ENCODE measurements at regions not wholly inside any gene's neighbourhood (a gene's known extent, or its start where the extent isn't known, plus 50 kb on each side); places are given as distances from the start of the nearest gene placed in this dataset.

DNA sequence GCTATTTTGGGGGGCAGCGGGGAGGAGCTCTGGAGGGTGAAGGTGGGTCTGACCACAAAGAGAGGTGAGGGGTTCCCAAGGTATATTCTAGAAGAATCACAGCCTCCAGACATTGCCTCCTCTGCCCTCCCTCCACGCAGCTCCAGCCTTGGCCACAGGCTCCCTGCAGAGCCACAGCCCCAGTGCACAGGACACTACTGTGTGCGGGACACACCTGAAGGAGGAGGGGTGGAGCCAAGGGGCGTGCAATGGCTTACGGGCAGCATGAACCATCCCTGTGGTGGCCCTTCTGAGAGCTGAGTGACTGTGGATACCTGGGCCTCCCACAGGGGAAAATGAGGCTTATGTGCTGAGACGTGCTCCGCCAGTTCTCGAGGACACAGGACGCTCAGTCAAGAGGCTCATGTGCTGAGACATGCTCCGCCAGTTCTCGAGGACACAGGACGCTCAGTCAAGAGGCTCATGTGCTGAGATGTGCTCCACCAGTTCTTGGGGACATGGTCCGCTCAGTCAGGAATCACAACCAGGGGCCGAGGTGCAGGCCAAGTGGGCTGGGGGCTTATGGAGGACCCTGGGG lies 417.3 kb downstream of the SHANK2 start:
- DNase-seq: no peak

DNA sequence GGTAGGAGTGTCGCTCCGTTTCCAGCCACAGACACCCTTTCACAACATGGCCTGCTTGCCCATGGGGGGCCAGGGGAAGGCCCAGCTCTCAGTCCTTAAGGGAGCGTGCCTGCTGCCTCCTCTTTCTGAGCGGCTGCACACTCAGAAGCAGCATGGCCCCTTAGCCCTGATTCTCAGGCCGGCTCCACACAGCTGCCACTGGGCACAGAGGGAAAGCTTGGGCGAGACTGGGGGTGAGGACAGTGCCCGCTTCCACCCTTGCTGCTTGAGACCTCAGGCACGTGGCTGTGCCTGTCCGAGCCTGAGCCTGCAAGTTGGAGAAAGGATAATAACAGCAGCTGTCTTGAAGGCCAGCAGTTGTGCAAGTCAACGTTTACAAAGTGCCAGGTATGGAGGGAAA lies 416.3 kb downstream of the SHANK2 start:
- no peak for DNase-seq

DNA sequence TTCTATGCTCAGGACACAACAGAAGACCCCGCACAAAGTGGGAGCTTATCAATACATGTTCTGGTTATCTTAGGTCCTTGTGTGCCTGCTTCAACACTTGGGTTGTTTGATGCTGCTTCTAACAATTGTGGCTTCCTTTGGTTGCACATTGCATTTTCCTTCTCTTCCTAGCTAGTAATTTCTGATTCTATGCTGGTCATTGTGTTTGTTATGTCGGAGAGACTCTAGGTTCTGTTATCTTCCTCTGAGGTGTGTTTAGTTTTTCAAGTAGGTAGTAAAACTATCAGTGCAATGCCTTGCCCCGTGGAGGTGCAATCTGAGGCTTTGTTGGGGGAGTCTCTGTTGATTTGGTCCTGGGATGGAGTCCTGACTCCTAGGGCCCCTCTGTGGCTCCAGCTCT lies 414.2 kb downstream of the SHANK2 start:
- no peak for DNase-seq

DNA sequence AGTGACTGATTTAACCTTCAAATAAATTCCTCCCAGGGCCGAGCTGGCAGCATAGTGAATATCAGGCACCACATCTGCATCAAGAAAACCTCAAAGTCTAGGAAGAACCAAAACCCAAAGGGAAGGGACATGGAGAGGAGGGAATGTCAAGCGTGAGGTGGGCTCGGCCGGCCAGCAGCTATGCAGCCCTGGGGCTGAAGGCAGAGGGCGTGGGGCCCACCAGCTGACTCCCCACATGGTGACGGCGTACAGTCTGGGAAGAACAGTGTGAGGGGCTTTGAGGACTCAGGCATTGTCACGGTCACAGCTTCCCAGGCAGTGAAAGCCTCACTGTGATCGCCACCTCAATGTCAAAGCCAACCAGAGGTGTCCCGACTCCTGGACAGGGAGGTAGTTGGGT lies 412.5 kb downstream of the SHANK2 start:
- no peak for DNase-seq

DNA sequence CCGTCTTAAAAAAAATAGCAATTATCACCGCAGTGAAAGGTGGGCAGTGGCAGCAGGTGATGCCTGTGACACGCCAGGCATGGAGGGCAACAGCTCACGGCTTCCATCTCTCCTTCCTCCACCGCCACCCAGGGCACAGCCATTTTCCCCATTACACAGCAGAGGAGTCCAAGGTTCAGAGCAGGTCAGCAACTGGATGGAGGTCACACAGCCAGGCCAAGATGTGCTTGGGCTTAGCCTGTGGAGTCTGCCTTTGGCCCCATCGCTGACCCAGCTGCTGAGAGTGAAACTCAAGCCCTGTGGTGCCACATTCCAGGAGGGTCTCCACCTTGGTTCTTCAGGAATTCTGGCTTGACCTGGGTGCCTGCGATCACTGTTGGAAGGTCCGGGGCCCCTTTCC lies 411.1 kb downstream of the SHANK2 start:
- no peak for DNase-seq

DNA sequence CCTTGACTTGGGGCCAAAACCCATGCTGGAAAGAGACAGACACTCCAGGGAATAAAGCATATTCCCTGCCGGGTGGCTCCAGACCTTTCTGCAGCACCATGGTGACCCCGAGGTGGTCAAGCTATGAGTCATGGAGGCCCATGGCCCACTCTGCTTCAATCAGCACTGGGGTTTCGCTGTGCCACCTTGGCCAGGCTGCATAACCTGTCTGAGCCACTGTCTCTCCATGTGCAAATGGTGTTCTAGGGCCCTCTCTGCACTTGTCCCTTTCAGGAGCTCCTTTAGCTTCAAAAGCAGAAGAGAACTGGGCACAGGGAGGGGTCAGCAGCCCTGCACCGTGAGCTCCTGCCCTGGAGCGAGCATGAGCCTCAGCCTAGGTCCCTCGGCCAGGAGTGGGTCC lies 410.1 kb downstream of the SHANK2 start:
- no peak for DNase-seq

DNA sequence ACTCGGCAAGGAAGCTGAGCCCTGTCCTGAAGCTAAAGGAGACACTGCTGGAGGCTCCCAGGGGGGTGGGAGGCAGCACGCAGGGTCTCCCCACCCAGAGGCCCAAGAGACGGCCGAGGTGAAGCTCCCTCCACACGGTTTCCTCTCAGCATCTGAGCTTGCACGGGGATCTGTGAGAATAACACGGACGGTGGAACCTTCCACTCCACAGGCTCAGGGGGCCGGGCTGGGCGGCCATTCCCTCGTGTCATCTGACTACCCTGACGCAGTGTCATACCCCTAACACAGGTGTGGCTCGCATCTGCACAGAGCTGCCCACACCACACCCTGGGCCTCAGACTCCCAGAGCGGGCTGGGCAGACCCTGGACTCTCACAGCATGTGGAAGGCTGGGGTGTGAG lies 409.7 kb downstream of the SHANK2 start:
- DNase-seq: no peak

DNA sequence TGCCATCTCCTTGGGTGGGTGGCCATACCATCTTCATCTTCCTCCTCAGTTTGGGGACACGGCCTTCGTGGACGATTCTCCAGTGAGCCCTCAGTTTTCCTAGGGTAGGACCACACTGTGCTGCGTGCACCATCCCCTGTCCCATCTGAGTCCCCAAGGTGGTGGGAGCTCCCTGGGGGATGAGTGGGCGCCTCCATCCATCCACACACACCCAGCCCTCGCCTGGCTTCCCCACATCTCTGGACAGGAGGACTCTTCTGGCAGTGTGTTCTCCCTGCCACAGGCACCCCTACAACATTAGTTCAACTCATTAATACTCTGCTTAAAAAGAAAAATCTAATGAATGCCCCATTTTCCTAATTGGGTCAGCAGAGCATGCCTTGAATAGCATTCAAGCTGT lies 408.5 kb downstream of the SHANK2 start:
- DNase-seq: no peak

DNA sequence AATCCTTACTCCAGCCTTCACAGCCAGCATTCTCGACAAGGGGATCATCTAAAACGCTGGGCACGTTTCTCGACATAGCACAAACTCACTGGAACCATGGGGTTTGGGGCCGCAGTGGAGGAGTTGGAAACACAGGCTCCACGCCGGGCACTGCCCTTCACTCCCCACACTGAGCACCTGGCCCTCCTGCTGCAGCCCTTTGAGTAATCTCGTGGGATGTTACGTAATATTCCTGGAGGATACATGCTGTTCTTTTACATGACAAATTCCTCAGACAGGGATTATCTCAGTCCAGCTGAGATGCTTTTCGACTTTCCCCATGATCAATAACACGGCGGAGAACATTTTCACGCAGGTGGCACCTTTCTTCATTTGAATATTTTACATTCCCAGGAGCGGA lies 408.0 kb downstream of the SHANK2 start:
- DNase-seq: no peak

DNA sequence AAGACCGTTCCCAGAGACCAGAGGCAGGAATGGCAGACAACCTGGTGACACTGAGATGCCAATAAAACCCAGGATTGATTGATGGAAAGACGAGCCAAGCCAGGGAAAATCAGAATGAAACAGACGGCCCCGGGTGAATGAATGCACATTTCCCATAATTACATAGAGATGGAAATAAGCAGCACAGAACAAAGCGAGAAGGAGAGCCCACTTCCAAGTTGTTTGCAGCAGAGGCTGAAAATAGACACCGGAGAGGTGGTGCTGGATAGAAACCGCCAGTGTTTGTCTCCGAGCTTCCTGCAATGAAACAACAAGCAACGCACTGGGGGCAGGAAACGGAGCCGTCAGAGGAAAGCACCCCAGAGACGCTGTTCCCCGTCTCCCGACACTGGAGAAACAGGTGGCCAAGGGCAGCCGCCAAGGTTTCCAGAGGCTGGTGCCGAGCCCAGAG lies 406.8 kb downstream of the SHANK2 start:
- no peak for DNase-seq

DNA sequence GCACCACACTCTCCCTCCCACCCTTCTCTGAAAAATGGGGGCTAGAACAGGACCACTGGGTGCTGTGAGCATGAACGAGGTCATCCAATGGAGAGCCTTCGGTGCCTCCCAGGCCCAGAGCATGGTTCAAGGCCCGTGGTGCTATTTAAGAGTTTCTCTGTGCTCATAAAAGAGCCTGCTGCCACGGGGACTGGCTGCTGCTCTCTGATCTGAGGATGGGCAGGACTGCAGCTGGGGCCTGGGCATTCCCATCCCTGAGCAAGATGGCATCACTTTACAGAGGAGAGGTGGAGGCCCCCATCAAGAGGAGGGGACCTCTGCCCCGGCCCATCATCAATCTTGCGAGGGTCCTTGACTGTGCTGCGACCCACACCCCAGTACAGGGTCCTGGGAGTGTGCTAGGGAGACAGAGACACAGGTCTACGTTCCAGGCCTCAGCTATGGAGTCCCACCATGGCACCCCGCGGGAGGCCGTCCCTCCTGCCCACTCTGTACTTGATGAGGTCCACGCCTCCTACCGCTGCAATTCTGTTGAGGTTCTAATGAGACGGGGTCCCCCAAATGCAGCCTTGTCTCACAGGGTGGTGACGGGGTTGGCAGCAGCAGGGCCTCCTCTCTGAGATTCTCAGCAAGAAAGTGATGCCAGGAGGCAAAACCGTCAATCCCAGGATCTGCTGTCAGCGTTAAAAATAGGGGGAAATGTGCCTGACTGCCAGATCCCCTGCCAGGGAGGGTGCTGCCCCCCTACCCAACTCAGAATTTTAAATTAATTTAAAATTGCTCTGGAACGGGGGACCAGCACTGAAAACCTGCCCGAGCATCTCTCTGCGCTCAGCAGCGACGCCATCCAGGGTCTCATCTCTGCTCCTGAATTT lies 405.4 kb downstream of the SHANK2 start:
- no peak for DNase-seq

DNA sequence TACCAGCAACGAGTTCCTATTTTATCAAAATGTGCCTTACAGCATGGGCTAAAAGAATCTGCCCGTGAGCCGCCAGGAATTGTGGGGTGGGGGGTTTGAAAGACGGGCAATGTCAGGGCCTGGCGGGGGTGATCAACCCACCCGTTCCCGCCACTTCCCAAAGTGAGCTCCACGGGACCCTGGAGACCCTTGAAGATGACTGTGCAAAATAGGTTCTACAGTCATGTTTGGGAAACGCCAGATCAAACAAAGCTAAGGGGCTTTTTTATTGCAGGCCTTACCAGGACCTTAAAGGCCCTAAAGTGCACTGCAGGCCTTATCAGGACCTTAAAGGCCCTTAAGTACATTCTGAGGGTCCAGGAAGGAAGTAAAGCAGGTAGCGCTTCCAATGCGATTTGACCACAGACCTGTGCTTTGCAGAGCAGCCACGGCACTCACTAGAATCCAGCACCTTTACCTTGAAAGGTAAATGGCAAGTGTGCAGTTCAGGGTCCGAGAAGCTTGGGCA lies 404.1 kb downstream of the SHANK2 start:
- no peak for DNase-seq

DNA sequence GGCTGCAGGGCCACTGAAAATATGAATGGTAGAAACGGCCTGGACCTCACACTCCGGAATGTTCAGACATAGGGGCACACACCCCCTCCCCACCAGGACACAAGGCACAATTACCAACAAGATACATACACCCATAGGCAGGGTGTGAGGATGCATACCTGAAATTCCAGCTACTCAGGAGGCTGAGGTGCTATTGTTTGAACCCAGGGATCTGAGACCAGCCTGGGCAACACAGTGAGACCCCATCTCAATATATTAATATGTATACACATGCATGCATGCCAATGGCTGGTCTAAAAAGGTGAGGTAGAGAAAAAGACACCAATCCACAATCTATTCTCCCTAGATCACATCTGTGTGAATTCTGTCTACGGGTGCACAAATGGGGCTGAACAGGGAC lies 403.3 kb downstream of the SHANK2 start:
- DNase-seq: no peak

DNA sequence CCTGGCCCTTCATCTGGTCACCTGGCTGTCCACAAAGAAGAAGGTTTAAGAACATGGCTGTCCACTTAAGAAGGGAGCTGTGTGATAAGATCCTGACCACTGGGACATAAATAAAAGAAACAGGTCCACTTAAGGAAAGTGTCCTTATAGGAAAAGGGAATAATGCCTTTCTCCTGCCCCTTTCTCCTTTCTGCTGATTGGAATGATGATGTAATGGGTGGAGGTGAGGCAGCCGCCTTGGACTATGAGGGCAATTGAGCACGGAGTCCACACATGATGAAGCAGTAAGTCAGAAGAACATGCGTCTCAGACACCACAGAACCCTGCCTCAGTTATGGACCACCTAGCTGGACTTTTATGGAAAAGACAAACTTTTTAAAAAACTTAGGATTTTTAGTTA lies 401.1 kb downstream of the SHANK2 start:
- DNase-seq: no peak

DNA sequence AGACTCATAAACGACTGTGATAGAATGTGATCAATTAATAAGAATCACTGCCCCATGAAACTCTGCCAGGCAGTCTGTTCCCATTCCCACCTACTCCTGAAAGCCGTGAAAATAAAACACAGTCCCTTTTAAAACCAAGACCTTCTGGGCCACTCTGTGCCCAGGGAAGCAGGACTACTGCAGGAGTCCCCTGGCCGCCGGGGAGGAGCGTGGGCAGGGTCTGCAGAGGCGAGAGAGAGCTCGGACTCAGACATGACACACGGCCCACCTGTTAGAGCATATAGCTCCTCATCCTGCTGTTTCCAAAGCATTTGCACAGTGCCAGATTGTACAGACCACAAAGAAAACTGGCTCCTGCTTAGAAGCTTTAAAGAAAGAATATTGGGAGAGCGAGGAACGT lies 400.5 kb downstream of the SHANK2 start:
- DNase-seq: no peak

DNA sequence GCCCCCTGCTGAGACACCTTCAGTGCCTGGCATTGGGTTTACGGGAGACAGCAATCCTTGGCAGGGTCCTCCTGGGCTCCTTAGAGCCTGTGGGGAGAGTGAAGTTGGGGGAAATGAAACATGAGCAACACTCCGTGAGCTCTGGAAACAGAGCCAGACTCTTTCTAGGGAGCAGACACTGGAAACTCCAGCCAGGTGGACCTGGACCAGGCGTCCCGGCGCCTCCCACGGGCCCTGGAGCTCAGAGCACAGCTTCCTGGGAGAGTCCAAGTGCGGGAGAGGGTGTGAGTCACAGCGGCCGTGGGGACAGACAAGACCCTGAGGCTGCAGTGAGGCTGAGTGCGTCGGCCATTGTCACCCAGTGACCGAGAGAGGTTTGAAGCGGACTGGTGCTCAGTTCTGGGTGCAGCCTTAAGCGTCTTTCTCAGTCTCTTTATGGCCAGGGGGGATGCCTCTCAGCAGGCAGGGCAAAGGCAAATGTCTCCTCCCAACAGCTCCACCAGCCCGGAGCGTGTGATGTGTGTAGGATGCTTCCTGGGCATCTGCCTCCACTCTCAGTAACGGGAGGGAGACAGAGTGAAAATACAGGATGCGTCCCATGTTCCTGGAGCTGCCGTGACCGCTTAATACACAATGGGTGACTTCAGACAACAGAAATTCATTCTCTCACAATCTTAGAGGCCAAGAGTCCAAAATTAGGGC lies 399.2 kb downstream of the SHANK2 start:
- no peak for DNase-seq

DNA sequence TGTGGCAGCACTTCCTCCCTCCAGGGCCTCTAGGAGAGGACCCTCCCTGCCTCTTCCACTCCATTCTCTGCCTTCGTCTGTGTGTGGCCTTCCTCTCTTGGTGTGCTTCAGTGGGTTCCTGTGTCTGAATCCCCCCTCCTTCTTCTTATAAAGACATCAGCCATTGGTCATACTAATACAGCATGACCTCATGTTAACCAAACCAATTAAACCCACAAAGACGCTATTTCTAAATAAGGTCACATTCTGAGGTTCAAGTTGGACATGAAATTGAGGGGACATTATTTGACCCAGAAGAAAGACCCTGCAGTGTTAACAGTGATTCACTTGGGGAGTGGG lies 398.6 kb downstream of the SHANK2 start:
- DNase-seq: no peak

DNA sequence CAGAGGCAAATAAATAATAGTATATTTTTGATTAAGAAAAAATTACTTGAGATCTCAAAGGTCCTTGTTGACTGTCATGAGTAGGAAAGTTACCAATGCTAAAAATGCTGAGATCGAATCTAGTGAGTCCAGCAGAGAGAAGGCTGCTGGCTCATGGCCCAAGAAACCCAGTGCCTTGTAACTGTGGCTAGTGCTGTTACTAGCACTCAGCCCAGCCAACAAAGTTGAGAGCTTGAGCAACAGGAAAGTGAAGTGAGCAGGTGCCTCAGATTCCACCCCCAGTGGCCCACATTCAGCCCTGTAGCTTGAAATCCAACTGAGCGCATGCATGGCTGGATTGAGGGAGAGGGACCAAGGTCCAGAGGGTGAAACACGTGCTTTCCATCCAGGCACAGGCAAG lies 398.2 kb downstream of the SHANK2 start:
- peak; percentile 59 for DNase-seq

DNA sequence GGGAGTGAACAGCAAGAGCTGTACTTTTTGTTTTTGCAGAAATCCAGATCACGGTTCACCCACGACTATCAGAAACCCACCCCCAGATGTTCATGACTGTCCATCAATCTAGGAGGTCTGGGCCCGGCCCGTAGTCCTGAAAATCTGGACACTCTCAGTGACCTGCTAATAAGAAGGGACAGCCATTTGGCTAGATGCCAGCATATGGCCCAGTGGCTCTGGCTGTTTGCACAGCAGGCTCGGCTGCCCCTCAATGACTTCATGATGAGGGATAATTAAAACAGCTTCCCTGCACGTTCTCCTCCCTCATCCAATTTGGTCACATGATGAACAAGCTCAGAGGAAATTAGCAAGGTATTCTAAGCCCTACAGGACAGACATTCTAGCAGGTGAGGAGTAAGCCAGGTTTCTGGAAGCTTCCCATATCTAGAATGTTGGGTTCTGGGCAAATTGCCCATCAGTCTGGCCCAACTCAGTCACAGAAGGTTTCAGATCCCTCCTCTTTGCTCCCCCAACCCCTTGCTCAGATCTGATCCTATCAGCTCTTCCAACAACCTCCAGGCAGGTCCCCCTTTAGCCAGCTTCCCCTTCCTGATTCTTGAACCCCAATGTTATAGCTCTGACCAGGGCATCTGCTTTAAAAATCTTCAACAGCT lies 397.3 kb downstream of the SHANK2 start:
- DNase-seq: peak; percentile 47

DNA sequence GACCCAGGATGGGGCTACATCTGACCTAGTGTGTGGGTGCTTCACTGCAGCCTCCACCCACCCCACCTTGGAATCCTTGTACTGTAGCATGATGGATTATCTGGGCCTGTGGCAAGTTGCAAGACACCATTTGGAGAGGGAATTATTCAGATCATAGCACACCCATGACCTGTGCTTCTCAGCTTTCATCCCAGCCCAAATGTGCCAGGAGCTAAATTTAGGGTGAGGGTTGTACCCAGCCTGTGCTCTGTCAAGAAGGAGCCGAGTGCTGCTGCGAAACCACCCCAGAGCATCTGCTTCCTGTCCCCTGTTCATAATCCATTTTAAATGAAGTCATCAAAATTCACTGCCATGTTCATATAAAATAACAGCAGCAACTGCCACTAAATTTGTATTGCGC lies 394.5 kb downstream of the SHANK2 start:
- no peak for DNase-seq

DNA sequence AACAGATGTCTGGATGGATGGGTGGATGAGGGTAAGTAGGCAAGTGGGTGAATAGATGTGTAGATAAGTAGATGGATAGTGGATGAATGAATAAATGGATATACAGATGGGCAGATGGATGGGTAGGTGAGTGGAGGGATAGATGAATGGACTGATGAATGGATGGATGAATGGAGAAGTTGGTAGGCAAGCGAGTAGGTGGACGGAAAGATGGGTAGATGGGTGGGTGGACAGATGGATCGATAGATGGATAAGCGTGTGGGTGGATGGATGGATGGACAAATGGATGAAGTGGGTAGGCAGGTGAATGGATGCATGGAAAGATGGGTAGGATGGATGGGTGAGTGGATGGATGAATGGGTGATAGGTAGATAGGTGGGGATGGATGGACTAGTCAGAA lies 393.2 kb downstream of the SHANK2 start:
- DNase-seq: no peak

DNA sequence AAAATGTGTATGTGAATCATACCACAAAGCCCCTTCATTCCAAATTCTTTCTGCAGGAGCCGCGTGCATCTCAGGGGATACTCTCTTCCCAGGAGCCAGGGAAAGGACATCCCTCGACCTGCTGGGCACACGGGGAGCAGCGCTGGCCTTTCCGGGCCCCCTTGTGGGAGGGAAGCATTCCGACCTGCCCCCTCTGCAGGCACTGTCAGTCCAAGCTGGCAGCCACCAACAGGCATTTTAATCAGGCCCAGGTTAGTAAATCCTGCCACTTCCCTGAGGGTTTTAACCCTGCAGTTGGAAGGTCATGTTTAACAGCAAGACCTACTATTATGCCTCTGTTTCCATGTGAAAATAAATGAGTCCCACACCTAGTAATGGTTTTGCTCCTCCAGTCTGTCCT lies 391.5 kb downstream of the SHANK2 start:
- DNase-seq: no peak

DNA sequence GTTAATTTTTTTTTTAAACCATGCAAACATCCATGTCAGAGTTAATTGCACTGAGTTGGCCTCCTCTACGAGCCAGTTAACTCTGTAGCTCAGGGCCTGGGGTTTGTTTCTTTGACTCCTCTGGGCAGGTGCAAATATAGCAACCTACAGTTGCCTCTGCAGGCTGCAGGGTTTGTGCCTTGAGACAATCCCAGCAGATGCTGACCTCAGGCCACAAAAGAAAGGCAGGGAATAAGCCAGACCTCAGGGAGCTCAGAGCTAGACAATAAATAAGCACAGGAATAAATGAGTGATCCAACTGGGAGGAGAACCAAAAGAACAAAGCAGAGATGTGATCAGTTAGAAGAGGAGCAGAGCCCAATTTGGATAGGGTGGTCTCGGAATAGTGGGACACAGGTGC lies 390.8 kb downstream of the SHANK2 start:
- peak; percentile 26 for DNase-seq

DNA sequence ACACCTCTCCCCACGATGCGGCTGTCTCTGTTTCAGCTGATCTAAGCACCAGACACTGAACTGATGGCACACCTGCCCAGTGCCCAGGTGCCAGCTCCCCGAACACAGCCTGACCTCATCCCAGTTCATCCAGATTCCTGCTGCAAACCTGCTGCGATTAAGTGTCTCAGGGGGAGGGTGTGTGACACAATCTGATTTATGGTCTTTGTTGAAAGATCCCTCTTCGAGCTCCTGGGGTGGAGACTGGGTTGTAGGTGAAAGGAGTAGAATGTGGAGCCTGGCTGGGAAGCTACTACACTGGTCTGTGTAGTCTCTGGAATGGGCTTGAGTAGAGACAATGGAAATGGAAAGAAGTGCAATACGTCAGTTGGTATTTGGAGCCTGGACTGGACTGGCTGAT lies 390.3 kb downstream of the SHANK2 start:
- peak; percentile 20 for DNase-seq

Measured in RPMI8226 (cell line).